DMS 273 treated with DMSO at 0.1 percent for 48 hours (cell line): ENCODE measurements at regions not wholly inside any gene's neighbourhood (a gene's known extent, or its start where the extent isn't known, plus 50 kb on each side); places are given as distances from the start of the nearest gene placed in this dataset.
"Not testable (repeated sequence)": the region's sequence is repeated elsewhere in the genome, so short reads cannot be mapped to it uniquely, and the experiment has no call there.

Experiments
- DNase-seq: peaks from one replicate; lab custom pipeline; 2025; lab: John Stamatoyannopoulos, UW

DNA sequence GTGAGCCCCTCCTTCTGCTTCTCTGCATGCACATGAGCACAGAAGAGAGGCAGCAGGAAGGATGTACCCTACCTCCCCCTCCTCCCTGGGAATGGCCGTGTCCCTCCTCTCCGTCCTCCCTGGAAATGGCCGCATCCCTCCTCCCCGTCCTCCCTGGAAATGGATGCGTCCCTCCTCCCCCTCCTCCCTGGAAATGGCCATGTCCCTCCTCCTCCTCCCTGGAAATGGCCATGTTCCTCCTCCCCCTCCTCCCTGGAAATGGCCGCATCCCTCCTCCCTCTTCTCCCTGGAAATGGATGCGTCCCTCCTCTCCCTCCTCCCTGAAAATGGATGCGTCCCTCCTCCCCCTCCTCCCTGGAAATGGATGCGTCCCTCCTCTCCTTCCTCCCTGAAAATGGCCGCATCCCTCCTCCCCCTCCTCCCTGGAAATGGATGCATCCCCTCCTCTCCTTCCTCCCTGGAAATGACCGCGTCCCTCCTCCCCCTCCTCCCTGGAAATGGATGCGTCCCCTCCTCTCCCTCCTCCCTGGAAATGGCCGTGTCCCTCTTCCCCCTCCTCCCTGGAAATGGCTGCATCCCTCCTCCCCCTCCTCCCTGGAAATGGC lies 428.6 kb downstream of the AACS start:
- DNase-seq = no peak

DNA sequence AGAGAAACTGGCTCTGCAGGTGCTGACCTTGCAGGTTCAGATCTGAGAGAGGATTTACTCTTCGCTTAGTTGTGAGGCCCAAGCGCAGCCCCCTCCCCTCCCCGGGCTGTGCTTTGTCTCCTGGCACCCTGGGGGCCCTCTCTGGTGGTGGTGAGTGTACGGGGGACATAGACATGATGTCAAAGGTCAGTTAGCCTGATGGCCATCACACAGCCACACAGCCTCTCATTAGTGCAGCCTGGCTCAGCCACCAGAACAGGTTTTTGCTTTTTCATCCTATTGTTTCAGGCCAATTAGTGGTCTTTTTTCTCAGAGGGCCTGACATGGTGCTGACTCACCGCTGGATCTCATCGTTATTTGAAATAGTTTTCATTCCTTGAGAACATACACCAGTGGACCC lies 437.9 kb downstream of the AACS start:
- DNase-seq = no peak

DNA sequence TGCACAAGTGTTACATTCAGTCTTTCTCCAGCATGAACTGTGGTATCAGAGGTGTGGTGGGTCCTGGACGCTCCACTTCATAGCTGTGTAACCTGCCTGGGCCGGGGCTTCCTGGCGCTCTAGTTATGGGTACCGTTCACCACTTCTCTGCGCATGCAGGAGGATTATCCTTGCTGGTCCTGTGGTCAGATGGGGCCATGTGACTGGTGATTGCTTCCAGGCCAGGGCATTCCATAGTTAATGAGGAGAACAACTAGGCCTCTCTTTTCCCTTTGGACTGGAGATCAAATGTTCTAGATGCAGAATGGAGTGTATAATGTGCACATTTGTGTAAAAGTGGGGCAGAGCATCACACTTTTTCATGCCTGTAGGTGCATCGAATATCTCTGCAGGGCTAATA lies 444.0 kb downstream of the AACS start:
- DNase-seq = no peak

DNA sequence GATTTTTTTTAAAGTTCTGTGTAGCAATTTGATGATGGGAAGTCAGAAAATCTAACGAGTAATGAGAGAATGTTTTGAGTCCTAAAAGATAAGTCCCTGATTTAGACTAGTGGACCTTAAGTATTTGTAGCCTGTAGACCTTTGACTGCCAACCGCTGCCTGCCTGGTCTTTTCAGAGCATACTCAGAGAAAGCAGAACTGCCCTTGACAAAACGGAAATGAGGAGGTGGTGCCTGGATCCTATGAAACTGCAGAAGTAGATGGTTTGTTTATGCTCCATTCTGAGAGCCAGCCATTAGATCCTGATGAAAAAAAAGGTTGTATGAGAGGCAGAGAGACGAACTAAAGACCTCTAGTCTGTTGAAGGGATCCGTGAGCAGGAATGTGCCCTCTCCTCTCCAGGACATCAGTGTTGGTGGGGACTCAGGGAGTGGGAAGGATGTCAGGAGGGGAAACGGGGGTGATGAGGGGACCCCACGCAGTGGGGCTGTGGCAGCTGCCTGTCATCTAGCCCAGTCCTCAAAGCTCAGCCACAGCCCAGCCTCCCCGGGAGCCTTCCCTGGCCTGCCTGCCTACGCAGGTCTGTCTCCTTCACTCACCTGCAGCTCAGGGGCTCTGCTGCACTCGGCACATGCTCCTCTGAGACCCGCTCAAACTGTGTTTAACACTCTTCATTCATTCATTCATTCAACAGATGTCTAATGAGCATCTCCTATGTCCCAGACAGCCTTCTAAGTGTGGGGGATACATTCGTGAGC lies 447.5 kb downstream of the AACS start:
- no peak for DNase-seq

DNA sequence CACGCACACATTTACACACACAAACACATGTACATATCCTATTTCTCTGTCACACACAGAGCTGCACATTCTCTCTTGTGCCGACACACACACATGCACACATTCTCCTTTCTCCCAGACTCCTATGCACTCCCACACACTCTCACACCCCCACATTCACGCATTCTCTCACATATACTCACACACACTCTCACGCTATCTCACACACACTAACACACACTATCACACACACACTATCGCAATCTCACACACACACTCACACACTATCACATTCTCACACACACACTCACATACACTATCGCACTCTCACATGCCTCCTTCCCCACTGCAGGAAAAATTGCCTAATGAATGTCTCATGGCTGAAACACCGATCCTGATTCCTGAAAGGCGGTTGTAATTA lies 450.7 kb downstream of the AACS start:
- no peak for DNase-seq

DNA sequence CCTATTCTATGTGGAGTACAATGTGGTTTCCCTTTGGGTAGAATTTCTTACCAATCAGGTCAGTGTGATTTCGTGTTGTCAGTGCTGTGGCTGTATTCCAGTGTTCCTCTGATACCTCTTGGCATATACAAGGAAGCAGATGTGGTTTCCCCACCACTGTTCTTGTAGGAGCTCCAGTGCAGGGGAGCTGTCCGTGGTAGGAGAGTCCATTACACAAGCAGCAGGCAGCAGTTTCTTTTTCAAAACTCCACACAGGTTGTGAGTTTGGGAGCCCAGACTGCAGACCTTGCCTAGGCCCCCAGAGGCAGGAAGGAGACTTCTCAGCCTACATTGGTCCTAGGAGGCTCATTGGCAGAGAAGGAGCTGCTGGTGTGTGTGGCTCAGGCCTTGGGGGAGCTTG lies 452.8 kb downstream of the AACS start:
- DNase-seq = no peak

DNA sequence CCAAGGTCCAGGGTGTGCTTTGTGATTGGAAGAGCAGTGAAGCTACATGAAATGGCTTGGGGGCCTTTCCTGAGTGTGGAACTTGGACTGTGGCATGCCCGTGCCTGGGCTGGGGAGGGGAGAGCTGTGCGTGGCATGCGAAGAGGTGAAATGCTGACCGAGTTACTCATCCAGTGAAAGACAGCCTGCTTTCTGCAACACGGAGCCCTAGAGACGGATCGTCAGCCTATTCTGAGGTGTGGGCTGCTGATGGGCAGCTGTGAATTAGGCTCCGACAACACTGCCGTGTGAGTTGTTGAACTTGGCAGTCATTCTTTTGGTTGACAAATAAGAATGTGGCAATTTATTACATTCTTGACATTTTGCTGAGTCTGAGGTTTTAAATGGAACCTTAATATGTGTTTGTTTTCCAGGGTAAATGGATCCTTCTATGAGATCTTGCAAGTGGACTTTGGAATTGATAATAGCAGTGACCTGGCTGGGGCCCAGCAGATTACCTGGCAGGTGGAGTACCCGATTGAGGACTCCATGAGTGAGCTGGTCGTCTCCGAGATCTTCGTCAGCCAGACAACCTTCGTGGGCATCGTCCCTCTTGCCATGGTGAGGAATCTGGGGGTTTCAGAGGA lies 453.9 kb downstream of the AACS start:
- DNase-seq = no peak

DNA sequence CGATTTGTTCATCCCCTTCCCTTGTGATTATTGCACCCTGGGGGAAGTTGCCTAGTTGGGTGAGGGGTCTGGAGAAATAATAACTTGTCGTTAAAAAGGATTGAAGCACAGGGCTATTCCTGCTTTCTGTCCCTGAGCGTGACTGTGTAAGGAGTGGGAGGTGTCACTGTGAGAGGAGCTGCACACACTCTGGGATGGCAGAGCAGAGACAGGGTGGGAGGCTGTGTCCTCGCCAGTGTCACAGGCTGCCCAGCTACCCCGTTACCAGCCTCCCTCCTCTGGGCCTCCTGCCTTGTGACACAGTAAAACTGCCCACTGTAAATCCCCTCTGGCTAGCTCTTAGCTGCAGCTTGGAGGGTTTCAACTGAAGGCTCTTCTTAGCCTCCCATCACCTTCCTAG lies 460.6 kb downstream of the AACS start:
- no peak for DNase-seq

DNA sequence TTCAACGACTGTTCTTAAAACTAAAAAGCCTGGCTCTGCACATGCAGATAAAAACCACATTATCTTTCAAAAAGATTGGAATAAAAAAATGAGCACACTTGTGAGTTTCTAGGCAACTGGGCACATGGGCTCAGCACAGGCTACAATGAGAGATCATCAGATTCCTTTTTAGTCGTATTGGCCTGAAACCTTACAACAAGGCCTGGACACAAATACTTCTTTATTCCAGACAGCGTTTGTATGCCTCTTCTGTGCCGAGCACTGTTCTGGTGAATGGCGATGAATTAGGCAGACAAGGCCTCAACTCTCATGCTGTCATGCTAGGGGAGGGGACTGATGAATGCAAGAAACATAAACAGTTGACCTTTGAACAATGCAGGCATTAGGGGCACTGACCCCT lies 463.0 kb downstream of the AACS start:
- DNase-seq = no peak

DNA sequence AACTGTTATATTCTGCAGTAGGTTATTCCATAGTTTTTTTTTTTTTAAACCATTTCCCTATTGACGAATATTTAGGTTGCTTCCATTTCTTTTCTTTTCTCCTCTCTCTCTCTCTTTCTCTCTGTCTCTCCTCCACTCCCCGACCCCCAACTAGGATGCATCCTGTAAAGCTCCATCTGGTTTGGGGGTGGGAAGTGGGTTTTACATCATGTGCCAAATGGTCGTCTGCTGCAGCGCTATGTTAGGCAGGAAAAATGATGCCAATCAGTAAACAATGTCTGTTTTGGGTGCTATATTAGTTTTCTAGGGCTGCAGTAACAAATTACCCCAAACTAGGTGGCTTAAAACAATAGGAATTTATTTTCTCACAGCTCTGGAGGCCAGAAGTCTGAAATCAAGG lies 465.0 kb downstream of the AACS start:
- DNase-seq = no peak

DNA sequence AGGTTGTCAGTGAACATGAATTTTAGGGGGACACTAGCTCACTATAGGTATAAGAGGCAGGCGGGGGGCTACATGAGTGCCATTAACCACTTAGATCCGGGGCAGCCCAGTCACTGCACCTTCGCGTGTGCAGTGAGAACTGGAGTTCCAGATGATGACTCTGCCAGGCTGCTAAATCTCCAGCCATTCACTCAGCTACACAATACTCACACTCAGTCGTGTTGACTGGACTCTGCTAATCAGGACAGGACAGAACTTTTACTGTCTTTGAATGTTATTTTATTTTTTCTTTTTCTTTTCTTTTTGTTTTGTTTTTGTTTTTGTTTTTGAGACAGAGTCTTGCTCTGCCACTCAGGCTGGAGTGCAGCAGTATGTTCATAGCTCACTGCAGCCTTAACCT lies 465.6 kb downstream of the AACS start:
- DNase-seq = no peak

DNA sequence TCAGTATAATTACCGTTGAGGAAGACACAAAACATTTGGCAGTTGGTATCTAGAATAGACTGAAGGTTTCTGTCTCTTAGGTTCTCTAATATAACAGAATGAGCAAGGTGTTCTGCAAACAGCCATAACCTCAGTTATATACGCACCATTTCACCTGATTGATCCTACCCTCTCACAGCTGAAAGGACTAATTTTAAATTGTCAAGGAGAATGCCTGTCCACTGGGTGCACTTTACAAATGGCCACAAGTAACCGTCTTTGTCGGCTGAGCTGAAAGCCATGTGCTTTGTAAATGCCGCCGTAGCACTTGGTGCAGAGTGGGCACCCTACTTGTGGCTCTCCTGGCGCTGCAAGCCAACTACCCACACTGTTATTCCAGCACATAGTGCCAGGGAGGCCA lies 466.3 kb downstream of the AACS start:
- DNase-seq = no peak

DNA sequence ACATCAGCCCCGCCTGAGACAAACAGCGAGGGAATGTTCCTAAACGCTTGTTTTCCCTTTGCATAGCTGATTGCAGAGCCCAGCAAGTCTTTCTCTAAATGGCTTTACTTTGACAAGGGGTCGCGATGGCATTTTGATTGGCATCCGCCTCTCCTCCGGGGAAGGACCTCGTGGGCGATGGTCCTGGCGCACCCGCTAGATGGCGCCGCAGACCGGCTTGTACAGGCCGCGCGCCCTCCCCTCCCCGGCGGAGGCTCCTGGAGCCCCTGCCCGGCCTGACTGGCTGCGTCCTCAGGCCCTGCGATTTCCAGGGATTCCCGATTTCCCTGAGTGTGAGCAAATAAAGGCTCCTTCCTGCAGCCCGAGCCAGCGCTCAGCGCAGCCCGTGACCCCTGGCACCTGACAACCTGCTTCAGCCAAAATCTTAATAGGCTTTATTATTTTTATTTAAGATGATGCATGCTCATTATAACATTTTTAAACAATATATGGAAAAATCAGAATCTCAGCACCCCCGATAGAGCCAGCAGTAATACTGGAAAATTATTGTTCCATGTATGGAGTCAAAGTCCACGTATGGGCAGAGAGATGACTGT lies 468.3 kb downstream of the AACS start:
- no peak for DNase-seq

DNA sequence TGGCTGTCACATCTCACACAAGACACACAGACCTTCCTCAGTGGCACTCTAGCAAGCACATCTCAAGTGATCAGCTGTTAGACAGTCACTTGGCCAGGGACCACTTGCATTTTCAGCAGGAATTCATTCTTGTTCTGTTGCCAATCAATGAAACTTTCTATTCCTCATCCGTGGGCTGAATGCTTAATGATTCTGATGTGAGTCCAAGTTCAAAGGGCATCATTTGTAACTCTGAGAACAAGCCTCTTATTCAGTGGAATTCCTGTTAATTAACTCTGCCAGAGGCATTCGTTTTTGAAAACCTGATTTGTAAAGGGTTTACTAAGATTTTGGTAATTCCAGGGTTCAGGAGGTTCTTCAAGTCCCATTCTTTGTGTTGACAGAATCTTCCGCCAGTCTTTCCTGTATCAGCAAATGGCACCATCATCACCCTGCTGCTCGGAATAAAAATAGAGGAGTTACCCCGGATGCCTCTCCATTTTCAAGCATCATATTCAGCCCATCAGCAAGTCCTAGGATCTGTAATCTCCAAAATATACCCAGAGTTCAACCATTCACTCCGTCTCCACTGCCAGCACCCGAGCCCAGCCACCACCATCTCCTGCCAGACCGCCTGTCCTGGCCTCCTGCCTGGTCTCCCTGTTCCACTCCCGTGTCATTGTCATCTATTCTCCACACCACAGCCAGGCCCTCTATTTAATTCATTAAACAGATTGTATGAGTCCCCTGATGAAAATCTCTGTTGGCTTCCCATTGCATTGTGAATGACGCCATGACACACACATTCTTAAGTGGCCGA lies 473.4 kb downstream of the AACS start:
- DNase-seq = no peak

DNA sequence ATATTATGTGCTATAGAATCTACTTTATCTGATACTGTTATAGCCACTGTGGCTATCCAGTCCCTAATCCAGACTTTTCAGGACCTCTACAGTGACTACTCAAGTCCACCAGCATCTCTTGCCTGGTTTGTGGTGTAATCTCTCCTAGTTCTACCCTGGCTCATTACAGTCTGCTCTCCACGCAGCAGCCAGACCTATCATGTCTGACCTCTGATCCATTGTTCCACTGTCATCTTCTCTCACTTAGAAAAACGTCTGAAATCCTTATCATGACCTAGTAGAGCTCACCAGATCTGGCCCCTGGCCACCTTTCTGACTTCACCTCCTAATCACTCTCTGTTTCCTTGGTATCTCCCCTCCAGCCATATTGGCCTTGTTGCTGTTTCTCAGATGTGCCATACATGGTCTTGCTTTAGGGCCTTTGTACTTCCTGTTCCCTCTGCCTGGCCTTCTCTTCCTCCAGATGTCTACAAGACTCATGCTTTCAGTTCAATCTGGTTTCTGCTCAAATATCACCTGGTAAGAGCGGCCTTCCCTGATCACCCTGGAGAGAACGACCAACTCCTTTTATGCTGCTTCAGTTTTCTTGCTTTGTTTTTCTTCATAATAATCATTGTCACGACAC lies 475.5 kb downstream of the AACS start:
- DNase-seq = no peak

DNA sequence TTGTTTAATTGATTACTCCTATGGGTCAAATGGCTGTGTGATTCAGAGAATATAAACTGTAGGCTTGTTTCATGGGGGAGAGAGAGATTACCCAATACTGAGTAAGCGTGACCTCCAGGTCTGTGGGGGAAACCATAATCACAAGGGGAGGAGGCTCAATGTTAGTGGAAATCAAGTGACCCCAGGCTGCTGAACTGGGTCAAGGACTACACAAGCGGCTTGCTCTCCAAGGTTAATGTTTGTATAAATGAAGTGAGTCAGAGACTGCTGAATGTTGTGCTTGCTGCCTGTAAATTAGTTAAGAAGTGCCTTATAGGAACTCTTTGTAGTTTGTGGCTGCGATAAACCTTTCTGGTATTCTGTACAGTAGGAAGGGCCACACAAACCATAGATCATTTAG lies 479.7 kb downstream of the AACS start:
- no peak for DNase-seq

DNA sequence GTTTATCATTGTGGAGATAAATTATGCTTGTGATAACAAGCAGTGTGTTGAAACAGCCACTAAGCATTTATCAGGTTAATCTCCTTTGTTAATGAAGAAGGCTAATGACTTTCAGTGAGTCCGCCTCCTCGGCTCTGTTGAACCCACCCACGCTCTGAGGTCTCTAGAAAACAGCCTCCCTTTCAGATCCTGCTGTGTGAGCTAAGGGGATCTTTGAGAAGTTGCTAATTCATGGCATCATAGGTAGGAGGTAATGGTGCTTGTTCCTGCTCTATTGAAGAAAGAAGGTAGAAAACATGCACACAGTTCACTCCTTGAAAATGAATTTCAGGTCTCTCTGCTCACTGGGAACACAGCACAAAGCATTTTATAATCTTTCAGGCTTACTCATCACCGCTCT lies 483.9 kb downstream of the AACS start:
- DNase-seq = no peak

DNA sequence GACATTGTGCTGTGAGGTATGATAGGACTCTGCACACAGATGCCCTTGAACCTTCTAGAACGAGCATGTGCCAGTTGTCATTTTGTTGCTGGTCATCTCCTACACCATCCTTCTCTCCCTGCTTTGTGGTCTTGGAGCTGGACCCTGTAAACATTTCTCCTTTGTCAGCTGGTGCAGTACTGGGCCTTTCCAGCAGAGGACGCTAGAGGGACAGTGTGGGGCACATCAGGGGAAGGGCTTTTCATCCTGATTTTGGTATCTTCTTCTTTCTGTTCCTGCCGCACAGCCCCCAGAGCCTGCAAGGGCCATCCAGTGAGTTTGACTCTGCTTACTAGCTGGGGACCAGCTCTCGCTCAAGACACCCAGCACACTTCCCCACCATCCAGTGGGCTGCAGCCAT lies 484.6 kb downstream of the AACS start:
- DNase-seq = no peak

DNA sequence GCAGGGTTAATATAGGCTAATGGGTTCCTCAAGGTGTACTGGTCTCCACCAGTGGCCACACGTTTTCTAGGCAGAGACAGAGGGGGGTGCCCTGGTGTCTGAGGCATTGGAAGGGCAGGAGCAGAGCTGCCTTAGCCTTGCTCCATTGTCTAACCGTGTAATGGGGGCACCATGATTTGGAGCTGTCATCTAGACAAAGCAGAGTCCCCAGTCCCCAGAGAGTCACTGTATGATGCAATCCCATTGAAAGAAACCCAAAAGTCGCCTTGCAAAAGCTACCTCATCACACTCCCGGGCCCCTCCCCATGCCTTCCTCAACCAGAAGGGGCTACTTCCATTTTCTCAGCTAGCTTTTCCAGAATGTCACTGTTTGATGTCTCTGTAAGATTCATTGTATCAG lies 487.1 kb downstream of the AACS start:
- DNase-seq = no peak

DNA sequence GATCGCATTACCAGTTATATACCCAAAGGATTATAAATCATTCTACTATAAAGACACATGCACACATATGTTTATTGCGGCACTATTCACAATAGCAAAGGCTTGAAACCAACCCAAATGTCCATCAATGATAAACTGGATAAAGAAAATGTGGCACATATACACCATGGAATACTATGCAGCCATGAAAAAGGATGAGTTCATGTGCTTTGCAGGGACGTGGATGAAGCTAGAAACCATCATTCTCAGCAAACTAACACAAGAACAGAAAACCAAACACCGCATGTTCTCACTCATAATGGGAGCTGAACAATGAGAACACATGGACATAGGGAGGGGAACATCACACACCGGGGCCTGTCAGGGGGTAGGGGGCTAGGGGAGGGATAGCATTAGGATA lies 495.8 kb downstream of the AACS start:
- DNase-seq = not testable (repeated sequence)

DNA sequence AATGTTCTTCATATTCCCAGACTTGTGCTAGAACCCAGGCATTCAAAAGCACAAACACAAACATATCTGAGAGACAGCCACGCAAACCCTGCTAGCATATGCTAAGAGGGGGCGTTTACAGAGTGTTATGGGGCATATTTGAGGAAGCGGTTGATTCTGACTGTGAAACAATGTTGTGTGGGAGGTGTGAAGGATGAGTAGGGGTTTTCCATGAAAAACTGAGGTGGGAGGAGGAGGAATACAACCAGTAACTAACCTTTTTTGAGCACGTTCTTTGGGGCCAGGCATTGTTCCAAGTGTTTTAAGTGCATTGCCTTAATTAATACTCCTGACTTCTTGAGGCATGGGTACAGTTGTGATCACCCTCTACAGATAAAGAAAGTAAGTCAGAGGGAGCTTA lies 499.5 kb downstream of the AACS start:
- no peak for DNase-seq

DNA sequence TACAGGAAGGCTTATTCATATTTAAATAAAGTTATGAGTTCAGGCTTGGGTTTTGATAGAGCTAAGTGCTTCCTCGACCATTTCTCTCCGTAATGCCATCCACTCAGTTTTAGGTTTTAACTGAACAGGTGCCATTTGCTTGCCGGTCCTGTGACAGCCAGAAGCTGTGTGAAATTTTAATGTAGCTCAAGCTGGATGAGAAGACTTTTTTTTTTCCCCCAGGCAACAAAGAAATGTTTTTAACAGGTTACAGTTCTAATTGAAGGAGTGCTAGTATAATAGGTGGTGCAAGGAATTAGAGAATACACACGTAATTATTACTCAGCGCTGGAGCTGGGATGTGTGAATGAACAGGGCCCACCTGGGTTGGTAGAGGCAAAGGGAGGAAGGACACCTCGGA lies 502.3 kb downstream of the AACS start:
- no peak for DNase-seq
